ENCODE measurements at regions not wholly inside any gene's neighbourhood (a gene's known extent, or its start where the extent isn't known, plus 50 kb on each side); places are given as distances from the start of the nearest gene placed in this dataset.
"Not testable (repeated sequence)": the region's sequence is repeated elsewhere in the genome, so short reads cannot be mapped to it uniquely, and the experiment has no call there.

DNA sequence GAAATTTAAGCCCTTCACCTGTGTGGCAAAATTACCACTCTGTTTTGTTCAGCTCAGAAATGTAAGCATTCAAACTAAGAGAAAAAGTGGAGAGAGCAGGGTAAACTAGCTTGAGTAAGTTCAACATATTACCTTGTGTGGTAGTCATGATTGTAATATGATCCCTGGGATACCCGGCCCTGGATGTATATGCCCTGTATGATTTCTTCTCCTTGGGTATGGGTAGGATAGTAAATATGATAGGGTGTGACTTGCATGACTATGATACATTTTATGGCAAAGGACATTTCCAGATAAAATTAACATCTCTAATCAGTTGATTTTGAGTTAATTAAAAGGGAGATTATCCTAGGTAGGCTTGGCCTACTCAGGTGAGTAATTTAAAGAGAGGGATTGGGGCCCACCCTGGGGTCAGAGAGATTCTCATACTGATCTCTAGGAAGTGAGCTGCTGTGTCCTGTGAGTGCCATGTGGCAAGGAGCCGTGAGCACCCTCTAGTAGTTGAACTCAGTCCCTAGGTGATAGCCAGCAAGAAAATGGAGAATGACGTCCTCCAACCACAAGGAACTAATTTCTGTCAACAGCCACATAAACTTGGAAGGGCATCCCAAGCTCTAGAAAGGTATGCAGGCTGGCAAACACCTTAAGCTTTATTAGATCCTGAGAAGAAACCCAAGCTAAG, 62.2 kb upstream of the ANXA1 start:
- H3K27ac ChIP-seq: no peak overlapping the region
- TF ChIP-seq, protein P1, sequence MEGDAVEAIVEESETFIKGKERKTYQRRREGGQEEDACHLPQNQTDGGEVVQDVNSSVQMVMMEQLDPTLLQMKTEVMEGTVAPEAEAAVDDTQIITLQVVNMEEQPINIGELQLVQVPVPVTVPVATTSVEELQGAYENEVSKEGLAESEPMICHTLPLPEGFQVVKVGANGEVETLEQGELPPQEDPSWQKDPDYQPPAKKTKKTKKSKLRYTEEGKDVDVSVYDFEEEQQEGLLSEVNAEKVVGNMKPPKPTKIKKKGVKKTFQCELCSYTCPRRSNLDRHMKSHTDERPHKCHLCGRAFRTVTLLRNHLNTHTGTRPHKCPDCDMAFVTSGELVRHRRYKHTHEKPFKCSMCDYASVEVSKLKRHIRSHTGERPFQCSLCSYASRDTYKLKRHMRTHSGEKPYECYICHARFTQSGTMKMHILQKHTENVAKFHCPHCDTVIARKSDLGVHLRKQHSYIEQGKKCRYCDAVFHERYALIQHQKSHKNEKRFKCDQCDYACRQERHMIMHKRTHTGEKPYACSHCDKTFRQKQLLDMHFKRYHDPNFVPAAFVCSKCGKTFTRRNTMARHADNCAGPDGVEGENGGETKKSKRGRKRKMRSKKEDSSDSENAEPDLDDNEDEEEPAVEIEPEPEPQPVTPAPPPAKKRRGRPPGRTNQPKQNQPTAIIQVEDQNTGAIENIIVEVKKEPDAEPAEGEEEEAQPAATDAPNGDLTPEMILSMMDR (IDR thresholded peaks at IDR 0.05): no peak
- H3K4me1 ChIP-seq: peaks cover 0 to 5% of the 10 kb centered on the region in 2 donors
- H3K36me3 ChIP-seq: no peaks in the 10 kb centered on the region
- ATAC-seq (no peak), DNase-seq (no peak)
- H3K27me3 ChIP-seq: no peaks in the 10 kb centered on the region
- H3K4me3 ChIP-seq: no peak overlapping the region
- H3K9me3 ChIP-seq: no peaks in the 10 kb centered on the region
- intact Hi-C loops (cut with DNase I): no loop called here

DNA sequence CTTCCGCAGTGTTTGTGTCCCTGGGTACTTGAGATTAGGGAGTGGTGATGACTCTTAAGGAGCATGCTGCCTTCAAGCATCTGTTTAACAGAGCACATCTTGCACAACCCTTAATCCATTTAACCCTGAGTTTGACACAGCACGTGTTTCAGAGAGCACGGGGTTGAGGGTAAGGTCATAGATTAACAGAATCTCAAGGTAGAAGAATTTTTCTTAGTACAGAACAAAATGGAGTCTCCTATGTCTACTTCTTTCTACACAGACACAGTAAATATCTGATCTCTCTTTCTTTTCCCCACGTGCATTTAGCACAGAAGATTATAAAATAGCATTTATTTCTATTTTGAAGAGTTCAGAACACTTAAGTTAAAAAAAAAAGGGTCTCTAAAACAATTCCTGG, 63.8 kb upstream of the ANXA1 start:
- H3K9me3 ChIP-seq; H3K4me3 ChIP-seq; ATAC-seq; H3K27ac ChIP-seq; intact Hi-C loops (cut with DNase I); H3K4me1 ChIP-seq; H3K36me3 ChIP-seq; H3K27me3 ChIP-seq; DNase-seq: not testable (repeated sequence)

DNA sequence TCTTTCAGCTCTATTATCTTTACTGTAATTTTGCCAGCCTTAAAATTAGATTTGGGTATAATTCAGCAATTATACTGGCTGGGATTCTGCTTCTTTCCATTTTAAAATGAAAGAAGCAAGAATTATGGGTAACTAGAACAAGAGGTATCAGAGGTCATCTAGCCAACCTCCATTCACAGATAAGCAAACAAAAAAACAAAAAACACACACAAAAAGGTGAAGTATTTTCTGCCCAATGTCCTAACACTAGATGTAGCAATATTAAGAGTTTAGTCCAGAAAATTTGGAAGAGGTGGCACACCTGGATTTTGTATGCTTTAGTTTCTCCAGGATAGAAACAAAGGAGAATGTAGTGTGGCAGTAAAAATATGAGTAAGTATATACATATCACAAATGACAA, 68.1 kb upstream of the ANXA1 start:
- Histone ChIP-seq H3K4me1 (no peaks in the 10 kb centered on the region), H3K27me3 (no peaks in the 10 kb centered on the region), H3K4me3 (no peak overlapping the region), H3K27ac (no peak overlapping the region), H3K9me3 (no peaks in the 10 kb centered on the region), H3K36me3 (no peaks in the 10 kb centered on the region)
- TF ChIP-seq, protein P1 (IDR thresholded peaks at IDR 0.05): no peak
- no peak for DNase-seq
- ATAC-seq: no peak
- intact Hi-C loops (cut with DNase I): no loop called here

DNA sequence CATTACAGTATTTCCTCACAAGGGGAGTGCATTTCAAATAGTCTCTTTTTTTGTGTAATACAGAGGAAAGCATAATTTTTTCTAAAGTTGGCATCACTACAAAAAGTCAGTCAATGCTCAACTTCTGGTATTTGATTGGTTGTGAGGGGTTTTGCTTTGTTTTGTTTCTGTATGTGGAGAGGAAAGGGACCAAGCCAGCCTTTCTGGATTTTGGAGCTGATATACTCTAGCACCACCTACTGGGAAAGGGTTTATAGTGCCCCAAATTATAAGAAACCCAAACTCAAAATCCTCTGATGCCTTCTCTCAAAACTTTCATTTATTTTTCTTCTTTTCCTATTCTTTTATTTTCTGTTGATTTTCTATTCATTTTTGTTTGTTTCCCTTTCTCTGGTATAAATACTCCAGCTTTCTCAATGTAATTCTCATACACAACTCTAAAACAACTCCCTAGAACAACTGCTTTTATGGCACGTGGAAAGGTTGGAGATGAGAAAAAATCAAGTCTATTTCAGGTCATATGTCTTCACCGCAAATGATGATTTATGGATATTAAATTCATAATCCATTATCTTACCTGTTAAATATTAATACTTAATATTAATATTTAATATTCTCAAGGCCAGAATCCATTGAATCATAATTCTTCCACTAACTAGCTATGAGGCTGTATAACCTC, 69.5 kb upstream of the ANXA1 start:
- no peak overlapping the region for H3K27ac ChIP-seq
- TF ChIP-seq, protein P1 (IDR thresholded peaks at IDR 0.05): peak; percentile 48 to 59

DNA sequence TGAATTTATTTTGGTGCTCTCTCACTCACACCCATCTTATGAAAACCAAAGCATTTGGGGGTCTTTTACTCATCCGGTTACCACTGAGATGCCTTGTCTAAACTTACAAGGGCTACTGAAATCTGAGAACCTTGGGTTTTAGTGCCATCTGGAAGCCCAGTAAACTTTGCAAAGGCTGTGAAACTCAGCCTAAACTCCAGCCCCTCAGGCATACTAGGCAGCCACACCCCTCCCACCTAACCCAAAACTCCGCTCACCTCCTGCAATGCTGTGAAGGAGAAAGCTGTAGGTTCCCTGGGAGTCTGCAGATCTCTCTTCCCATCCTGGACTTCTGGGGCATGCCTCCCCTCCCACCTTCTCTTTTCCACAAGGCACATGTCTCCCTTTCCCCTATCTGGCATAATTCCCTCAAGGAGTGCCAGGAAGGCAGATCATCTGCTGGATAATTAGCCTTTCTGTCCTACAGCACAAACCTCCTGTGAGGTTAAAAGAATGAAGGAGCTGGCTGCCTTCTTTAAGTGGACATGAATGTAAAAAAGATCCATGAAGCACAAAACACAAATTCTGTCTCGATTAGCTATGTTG, 71.5 kb upstream of the ANXA1 start:
- TF ChIP-seq, protein P1 (IDR thresholded peaks at IDR 0.05): no peak
- H3K9me3 ChIP-seq: no peaks in the 10 kb centered on the region
- intact Hi-C loops (cut with DNase I): no loop called here
- no peaks in the 10 kb centered on the region for H3K27me3 ChIP-seq
- H3K36me3 ChIP-seq: no peaks in the 10 kb centered on the region
- no peak overlapping the region for H3K27ac ChIP-seq
- ATAC-seq (no peak), DNase-seq (no peak)
- no peak overlapping the region for H3K4me3 ChIP-seq
- H3K4me1 ChIP-seq: no peaks in the 10 kb centered on the region

More for the DNA sequence above, 69.5 kb upstream of the ANXA1 start:
- DNase-seq: peak in 2 of 4 donors; percentile 63 to 77
- peak; percentile 82 for ATAC-seq
- Histone ChIP-seq H3K4me1 (no peaks in the 10 kb centered on the region), H3K27me3 (no peaks in the 10 kb centered on the region), H3K9me3 (no peaks in the 10 kb centered on the region), H3K36me3 (no peaks in the 10 kb centered on the region), H3K4me3 (no peak overlapping the region)
- intact Hi-C loops (cut with DNase I): no loop called here
